ENCODE measurements at regions not wholly inside any gene's neighbourhood (a gene's known extent, or its start where the extent isn't known, plus 50 kb on each side); places are given as distances from the start of the nearest gene placed in this dataset.
"Not testable (repeated sequence)": the region's sequence is repeated elsewhere in the genome, so short reads cannot be mapped to it uniquely, and the experiment has no call there.

DNA sequence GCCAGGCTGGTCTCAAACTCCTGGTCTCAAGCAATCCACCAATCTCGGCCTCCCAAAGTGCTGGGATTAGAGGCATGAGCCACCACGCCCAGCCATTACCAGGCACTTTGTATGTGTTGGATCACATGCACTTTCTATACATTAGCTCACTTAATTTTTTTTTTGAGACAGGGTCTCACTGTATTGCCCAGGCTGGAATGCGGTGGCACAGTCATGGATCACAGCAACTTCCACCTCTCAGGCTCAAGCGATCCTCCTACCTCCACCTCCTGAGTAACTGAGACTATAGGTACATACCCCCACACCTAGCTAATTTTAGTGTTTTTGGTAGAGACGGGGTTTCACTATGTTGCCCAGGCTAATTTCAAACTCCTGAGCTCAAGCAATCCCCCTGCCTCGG, 203.0 kb upstream of the MYL2 start:
- no peak overlapping the region for H3K4me3 Mint-ChIP-seq (ENCODE audit: low read depth)
- H3K36me3 Mint-ChIP-seq (ENCODE audit: low read depth), result no peaks in the 10 kb centered on the region
- intact Hi-C loops (cut with micrococcal nuclease), result no loop called here
- no peaks in the 10 kb centered on the region for H3K9me3 Mint-ChIP-seq
- no peak for DNase-seq (ENCODE audit: low spot score)
- H3K4me1 Mint-ChIP-seq (ENCODE audit: low read depth), result no peaks in the 10 kb centered on the region
- no peaks in the 10 kb centered on the region for H3K27me3 Mint-ChIP-seq (ENCODE audit: low read depth)
- no peak overlapping the region for H3K27ac Mint-ChIP-seq

- Mint-ChIP-seq H3K27ac (no peak overlapping the region), H3K36me3 (ENCODE audit: low read depth) (no peaks in the 10 kb centered on the region), H3K9me3 (no peaks in the 10 kb centered on the region), H3K4me1 (ENCODE audit: low read depth) (no peaks in the 10 kb centered on the region), H3K27me3 (ENCODE audit: low read depth) (no peaks in the 10 kb centered on the region), H3K4me3 (ENCODE audit: low read depth) (no peak overlapping the region)
- intact Hi-C loops (cut with micrococcal nuclease), result no loop called here
- no peak for DNase-seq (ENCODE audit: low spot score)
Measured at GRCh38 chr12:111122458-111122878, 202.1 kb upstream of the MYL2 start.

- intact Hi-C loops (cut with micrococcal nuclease), result no loop called here
- H3K36me3 Mint-ChIP-seq (ENCODE audit: low read depth), result no peaks in the 10 kb centered on the region
- H3K27me3 Mint-ChIP-seq (ENCODE audit: low read depth), result no peaks in the 10 kb centered on the region
- no peaks in the 10 kb centered on the region for H3K9me3 Mint-ChIP-seq
- no peak overlapping the region for H3K27ac Mint-ChIP-seq
- H3K4me1 Mint-ChIP-seq (ENCODE audit: low read depth), result no peaks in the 10 kb centered on the region
- no peak overlapping the region for H3K4me3 Mint-ChIP-seq (ENCODE audit: low read depth)
- DNase-seq (ENCODE audit: low spot score), result no peak
Measured at GRCh38 chr12:111121840-111122239, 201.5 kb upstream of the MYL2 start.

GRCh38 chr12:111120578-111120977, 200.2 kb upstream of the MYL2 start:
- no peak for DNase-seq (ENCODE audit: low spot score)
- H3K9me3 Mint-ChIP-seq, result no peaks in the 10 kb centered on the region
- intact Hi-C loops (cut with micrococcal nuclease), result no loop called here
- H3K4me3 Mint-ChIP-seq (ENCODE audit: low read depth), result no peak overlapping the region
- no peaks in the 10 kb centered on the region for H3K4me1 Mint-ChIP-seq (ENCODE audit: low read depth)
- no peaks in the 10 kb centered on the region for H3K36me3 Mint-ChIP-seq (ENCODE audit: low read depth)
- no peak overlapping the region for H3K27ac Mint-ChIP-seq
- H3K27me3 Mint-ChIP-seq (ENCODE audit: low read depth), result no peaks in the 10 kb centered on the region

GRCh38 chr12:111117017-111117416, 196.6 kb upstream of the MYL2 start:
- peaks cover 2% of the 10 kb centered on the region for H3K27me3 Mint-ChIP-seq (ENCODE audit: low read depth)
- H3K36me3 Mint-ChIP-seq (ENCODE audit: low read depth), result no peaks in the 10 kb centered on the region
- H3K4me1 Mint-ChIP-seq (ENCODE audit: low read depth), result no peaks in the 10 kb centered on the region
- H3K9me3 Mint-ChIP-seq, result no peaks in the 10 kb centered on the region
- no peak overlapping the region for H3K27ac Mint-ChIP-seq
- no peak overlapping the region for H3K4me3 Mint-ChIP-seq (ENCODE audit: low read depth)
- DNase-seq (ENCODE audit: low spot score), result no peak
- intact Hi-C loops (cut with micrococcal nuclease), result no loop called here

GRCh38 chr12:111113313-111113712, 192.9 kb upstream of the MYL2 start:
- H3K4me1 Mint-ChIP-seq (ENCODE audit: low read depth); intact Hi-C loops (cut with micrococcal nuclease); H3K36me3 Mint-ChIP-seq (ENCODE audit: low read depth); H3K27me3 Mint-ChIP-seq (ENCODE audit: low read depth); DNase-seq (ENCODE audit: low spot score); H3K27ac Mint-ChIP-seq; H3K4me3 Mint-ChIP-seq (ENCODE audit: low read depth); H3K9me3 Mint-ChIP-seq: not testable (repeated sequence)

- DNase-seq (ENCODE audit: low spot score), result no peak
- Mint-ChIP-seq H3K36me3 (ENCODE audit: low read depth) (no peaks in the 10 kb centered on the region), H3K9me3 (no peaks in the 10 kb centered on the region), H3K4me3 (ENCODE audit: low read depth) (no peak overlapping the region), H3K4me1 (ENCODE audit: low read depth) (no peaks in the 10 kb centered on the region), H3K27ac (no peak overlapping the region), H3K27me3 (ENCODE audit: low read depth) (peaks cover 2% of the 10 kb centered on the region)
- intact Hi-C loops (cut with micrococcal nuclease), result no loop called here
Measured at GRCh38 chr12:111112311-111113098, 192.1 kb upstream of the MYL2 start.

GRCh38 chr12:111111681-111112080, 191.3 kb upstream of the MYL2 start:
- Mint-ChIP-seq H3K27ac (no peak overlapping the region), H3K9me3 (no peaks in the 10 kb centered on the region), H3K27me3 (ENCODE audit: low read depth) (peaks cover 2% of the 10 kb centered on the region), H3K4me1 (ENCODE audit: low read depth) (no peaks in the 10 kb centered on the region), H3K4me3 (ENCODE audit: low read depth) (no peak overlapping the region), H3K36me3 (ENCODE audit: low read depth) (no peaks in the 10 kb centered on the region)
- no peak for DNase-seq (ENCODE audit: low spot score)
- intact Hi-C loops (cut with micrococcal nuclease), result no loop called here

- intact Hi-C loops (cut with micrococcal nuclease), result no loop called here
- Mint-ChIP-seq H3K4me1 (ENCODE audit: low read depth) (no peaks in the 10 kb centered on the region), H3K27me3 (ENCODE audit: low read depth) (peaks cover 2% of the 10 kb centered on the region), H3K9me3 (no peaks in the 10 kb centered on the region), H3K27ac (no peak overlapping the region), H3K4me3 (ENCODE audit: low read depth) (no peak overlapping the region), H3K36me3 (ENCODE audit: low read depth) (no peaks in the 10 kb centered on the region)
- no peak for DNase-seq (ENCODE audit: low spot score)
Measured at GRCh38 chr12:111110556-111110955, 190.2 kb upstream of the MYL2 start.

DNA sequence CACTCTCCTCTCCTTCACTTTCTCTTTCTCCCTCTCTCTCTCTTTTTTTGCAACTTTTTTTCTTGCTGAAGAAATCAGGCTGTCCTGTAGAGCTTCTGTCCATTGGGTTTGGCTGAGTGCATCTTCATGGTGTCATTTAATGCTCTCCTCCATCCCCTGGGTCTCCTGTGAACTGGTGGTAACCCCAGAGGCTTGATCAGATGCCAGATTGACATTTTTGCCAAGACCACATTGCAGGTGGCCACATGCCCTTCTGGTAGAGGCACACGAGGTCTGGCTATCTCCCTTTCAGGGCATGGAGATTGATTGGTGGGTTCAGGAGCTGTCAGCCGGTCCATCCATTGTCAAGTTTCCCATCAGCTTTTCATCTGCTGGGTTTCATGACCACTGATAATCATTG, 188.3 kb upstream of the MYL2 start:
- Mint-ChIP-seq H3K4me3 (ENCODE audit: low read depth) (no peak overlapping the region), H3K27ac (no peak overlapping the region), H3K27me3 (ENCODE audit: low read depth) (peaks cover 6% of the 10 kb centered on the region), H3K9me3 (no peaks in the 10 kb centered on the region), H3K4me1 (ENCODE audit: low read depth) (no peaks in the 10 kb centered on the region), H3K36me3 (ENCODE audit: low read depth) (no peaks in the 10 kb centered on the region)
- intact Hi-C loops (cut with micrococcal nuclease), result no loop called here
- no peak for DNase-seq (ENCODE audit: low spot score)

GRCh38 chr12:111107392-111108178, 187.2 kb upstream of the MYL2 start:
- no peak overlapping the region for H3K4me3 Mint-ChIP-seq (ENCODE audit: low read depth)
- no peak overlapping the region for H3K27ac Mint-ChIP-seq

GRCh38 chr12:111105294-111105693, 184.9 kb upstream of the MYL2 start:
- H3K4me1 Mint-ChIP-seq (ENCODE audit: low read depth), result no peaks in the 10 kb centered on the region
- no peak for DNase-seq (ENCODE audit: low spot score)
- H3K27ac Mint-ChIP-seq, result no peak overlapping the region
- H3K4me3 Mint-ChIP-seq (ENCODE audit: low read depth), result no peak overlapping the region
- H3K27me3 Mint-ChIP-seq (ENCODE audit: low read depth), result peaks cover 6% of the 10 kb centered on the region
- no peaks in the 10 kb centered on the region for H3K36me3 Mint-ChIP-seq (ENCODE audit: low read depth)
- no peaks in the 10 kb centered on the region for H3K9me3 Mint-ChIP-seq
- intact Hi-C loops (cut with micrococcal nuclease), result no loop called here

More at GRCh38 chr12:111107392-111108178, 187.2 kb upstream of the MYL2 start:
- Mint-ChIP-seq H3K27me3 (ENCODE audit: low read depth) (peaks cover 8% of the 10 kb centered on the region), H3K36me3 (ENCODE audit: low read depth) (no peaks in the 10 kb centered on the region), H3K9me3 (no peaks in the 10 kb centered on the region), H3K4me1 (ENCODE audit: low read depth) (no peaks in the 10 kb centered on the region)
- DNase-seq (ENCODE audit: low spot score), result no peak
- intact Hi-C loops (cut with micrococcal nuclease), result no loop called here

GRCh38 chr12:111103583-111103982, 183.2 kb upstream of the MYL2 start:
- peaks cover 6% of the 10 kb centered on the region for H3K27me3 Mint-ChIP-seq (ENCODE audit: low read depth)
- H3K4me3 Mint-ChIP-seq (ENCODE audit: low read depth), result no peak overlapping the region
- H3K27ac Mint-ChIP-seq, result no peak overlapping the region
- no peaks in the 10 kb centered on the region for H3K36me3 Mint-ChIP-seq (ENCODE audit: low read depth)
- H3K9me3 Mint-ChIP-seq, result no peaks in the 10 kb centered on the region
- intact Hi-C loops (cut with micrococcal nuclease), result no loop called here
- no peak for DNase-seq (ENCODE audit: low spot score)
- H3K4me1 Mint-ChIP-seq (ENCODE audit: low read depth), result peaks cover 5% of the 10 kb centered on the region
